Fibroblast of peridontal ligament (primary cell): ENCODE measurements at regions not wholly inside any gene's neighbourhood (a gene's known extent, or its start where the extent isn't known, plus 50 kb on each side); places are given as distances from the start of the nearest gene placed in this dataset.
"Not testable (repeated sequence)": the region's sequence is repeated elsewhere in the genome, so short reads cannot be mapped to it uniquely, and the experiment has no call there.

Source experiments
- DNase-seq: peaks from one replicate; pipeline ENCODE4 v3.0.0-alpha.2; 2010; ENCODE audit errors: extremely low read depth

GRCh38 chr14:105621479-105622328 lies 95.3 kb downstream of the TMEM121 start:
- DNase-seq: not testable (repeated sequence)

DNA sequence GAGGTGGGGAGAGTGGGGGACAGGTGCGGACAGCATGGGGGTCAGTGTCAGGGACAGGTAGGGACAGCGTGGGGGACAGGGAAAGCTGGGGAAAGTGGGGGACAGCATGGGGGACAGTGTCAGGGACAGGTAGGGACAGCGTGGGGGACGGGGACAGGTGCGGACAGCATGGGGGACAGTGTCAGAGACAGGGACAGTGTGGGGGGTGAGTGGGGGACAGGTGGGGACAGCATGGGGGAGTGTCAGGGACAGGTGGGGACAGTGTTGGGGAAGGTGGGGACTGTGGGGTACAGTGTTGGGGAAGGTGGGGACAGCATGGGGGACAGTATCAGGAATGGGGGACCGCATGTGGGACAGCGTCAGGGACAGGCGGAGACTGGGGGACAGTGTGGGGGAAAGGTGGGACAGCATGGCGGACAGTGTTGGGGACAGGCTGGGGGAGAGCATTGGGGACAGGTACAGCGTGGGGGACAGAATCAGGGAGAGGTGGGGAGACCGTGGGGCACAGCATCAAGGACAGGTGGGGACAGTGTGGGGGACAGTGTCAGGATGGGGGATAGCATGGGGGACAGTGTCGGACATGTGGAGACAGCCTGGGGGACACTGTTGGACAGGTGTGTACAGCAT lies 96.1 kb downstream of the TMEM121 start:
- DNase-seq: no peak

DNA sequence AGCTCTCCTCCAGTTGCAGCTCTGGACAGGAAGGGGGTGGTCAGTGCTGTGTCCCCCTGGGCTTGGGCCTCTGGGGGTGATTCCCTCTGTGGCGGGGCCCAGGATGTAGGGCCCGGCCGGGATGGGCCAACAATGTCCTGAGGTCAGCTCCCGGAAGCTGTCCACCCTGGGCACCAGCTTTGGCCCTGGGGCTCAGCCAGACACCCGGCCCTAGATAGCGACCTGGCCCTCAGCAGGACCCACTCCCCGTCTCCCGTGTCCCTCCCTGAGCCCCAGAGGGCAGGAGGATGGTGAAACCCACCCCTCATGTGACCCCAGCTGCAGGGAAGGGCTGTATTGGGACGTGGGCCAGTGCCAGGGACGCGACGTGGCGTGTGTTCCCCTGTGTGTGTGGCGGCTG lies 96.8 kb downstream of the TMEM121 start:
- DNase-seq: not testable (repeated sequence)

DNA sequence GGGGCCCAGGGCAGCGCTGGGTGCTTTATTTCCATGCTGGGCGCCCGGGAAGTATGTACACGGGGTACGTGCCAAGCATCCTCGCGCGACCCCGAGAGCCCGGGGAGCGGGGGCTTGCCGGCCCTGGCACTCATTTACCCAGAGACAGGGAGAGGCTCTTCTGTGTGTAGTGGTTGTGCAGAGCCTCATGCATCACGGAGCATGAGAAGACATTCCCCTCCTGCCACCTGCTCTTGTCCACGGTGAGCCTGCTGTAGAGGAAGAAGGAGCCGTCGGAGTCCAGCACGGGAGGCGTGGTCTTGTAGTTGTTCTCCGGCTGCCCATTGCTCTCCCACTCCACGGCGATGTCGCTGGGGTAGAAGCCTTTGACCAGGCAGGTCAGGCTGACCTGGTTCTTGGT lies 98.0 kb downstream of the TMEM121 start:
- not testable (repeated sequence) for DNase-seq

DNA sequence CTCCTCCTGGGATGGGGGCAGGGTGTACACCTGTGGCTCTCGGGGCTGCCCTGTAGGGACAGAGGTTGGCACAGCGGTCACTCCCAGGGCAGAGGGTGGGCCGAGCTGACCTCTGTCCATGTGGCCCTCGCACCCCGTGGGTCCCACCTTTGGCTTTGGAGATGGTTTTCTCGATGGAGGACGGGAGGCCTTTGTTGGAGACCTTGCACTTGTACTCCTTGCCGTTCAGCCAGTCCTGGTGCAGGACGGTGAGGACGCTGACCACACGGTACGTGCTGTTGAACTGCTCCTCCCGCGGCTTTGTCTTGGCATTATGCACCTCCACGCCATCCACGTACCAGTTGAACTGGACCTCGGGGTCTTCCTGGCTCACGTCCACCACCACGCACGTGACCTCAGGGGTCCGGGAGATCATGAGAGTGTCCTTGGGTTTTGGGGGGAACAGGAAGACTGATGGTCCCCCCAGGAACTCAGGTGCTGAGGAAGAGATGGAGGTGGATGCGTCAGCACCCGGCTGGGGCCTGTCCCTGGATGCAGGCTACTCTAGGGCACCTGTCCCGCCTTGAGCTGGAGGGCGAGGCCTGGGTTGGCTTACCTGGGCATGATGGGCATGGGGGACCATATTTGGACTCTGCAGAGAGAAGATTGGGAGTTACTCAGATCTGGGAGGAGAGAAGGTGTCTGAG lies 98.5 kb downstream of the TMEM121 start:
- DNase-seq: not testable (repeated sequence)

DNA sequence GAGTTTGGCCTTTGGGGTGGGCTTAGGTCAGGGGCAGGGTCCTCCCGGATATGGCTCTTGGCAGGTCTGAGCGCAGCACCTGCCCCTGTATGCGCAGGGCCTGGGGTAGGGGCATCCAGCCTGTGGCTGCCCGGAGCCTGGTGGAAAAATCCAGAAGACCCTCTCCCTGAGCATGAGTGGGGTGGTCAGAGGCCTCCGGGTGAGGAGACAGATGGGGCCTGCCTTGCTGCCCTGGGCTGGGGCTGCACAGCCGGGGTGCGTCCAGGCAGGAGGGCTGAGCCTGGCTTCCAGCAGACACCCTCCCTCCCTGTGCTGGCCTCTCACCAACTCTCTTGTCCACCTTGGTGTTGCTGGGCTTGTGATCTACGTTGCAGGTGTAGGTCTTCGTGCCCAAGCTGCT lies 99.1 kb downstream of the TMEM121 start:
- DNase-seq: not testable (repeated sequence)

GRCh38 chr14:105626111-105626510 lies 99.7 kb downstream of the TMEM121 start:
- not testable (repeated sequence) for DNase-seq

DNA sequence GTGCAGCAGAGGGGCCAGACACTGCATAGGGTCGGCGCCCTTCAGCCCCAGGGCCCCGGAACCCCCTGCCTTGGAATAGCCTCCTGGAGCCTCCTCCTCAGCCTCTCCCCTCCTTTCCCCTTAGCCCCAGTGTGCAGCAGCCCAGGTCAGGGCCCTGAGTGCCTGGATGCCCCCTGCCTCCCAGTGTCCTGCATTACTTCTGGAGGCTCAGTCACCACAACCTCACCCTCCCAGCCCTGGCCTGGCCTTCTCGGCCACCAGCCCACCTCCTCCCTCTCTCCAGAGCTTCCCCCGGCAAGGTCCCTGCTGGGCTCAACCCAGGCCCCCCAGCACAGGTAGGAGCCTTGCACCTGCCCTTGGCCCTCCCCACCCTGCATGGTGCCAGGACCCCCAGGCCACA lies 100.3 kb downstream of the TMEM121 start:
- DNase-seq: not testable (repeated sequence)

GRCh38 chr14:105627287-105627686 lies 100.9 kb downstream of the TMEM121 start:
- not testable (repeated sequence) for DNase-seq

- no peak for DNase-seq
Measured at GRCh38 chr14:105627701-105628100, 101.3 kb downstream of the TMEM121 start.

- not testable (repeated sequence) for DNase-seq
Measured at GRCh38 chr14:105628126-105628525, 101.7 kb downstream of the TMEM121 start.

DNA sequence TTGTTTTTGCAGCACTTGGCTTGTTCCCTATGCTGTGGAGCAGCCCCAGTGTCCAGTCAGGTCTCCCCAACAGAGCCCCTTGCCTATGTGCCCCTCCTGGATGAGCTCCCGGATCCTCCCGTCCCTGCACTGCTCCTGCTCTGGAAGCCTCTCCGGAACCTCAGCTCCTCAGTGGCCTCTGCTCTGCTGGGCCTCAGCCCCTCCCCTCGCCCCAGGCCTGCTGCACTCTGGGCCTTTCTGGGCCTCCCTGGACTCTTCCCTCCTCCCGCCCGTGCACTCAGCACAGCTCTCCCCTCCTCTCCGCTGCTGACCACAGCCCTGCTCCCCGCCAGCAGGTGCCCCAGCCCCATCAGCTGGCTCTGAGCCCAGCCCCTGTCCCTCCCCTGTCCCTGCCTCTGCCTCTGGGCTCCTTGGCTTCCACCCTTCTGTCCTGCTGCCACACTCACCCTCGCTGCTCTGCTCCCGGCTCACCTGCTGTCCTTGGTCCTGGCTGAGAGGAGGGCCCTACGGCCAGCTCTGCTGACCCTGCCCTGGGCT lies 102.2 kb downstream of the TMEM121 start:
- not testable (repeated sequence) for DNase-seq

GRCh38 chr14:105629091-105629885 lies 102.9 kb downstream of the TMEM121 start:
- DNase-seq: not testable (repeated sequence)

DNA sequence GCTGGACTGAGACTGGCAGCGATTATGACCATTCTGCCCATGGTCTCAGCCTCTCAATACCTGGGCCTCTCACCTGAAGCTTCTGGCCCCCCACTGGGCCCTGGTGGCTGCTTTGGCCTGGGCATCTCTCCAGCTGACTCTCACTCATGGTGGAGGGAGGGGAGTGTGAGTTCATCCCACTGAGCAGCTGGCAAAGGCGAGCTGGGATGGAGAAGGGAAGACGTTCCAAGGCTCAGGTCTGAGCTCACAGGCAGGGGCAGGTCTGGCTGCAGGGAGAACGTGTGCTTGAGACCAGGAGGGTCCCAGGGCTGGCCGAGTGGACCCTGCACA lies 103.5 kb downstream of the TMEM121 start:
- no peak for DNase-seq

- DNase-seq: not testable (repeated sequence)
Measured at GRCh38 chr14:105630293-105630934, 104.0 kb downstream of the TMEM121 start.

GRCh38 chr14:105630935-105631779 lies 104.8 kb downstream of the TMEM121 start:
- DNase-seq: not testable (repeated sequence)

GRCh38 chr14:105632010-105632409 lies 105.6 kb downstream of the TMEM121 start:
- no peak for DNase-seq

- not testable (repeated sequence) for DNase-seq
Measured at GRCh38 chr14:105633596-105633995, 107.2 kb downstream of the TMEM121 start.

DNA sequence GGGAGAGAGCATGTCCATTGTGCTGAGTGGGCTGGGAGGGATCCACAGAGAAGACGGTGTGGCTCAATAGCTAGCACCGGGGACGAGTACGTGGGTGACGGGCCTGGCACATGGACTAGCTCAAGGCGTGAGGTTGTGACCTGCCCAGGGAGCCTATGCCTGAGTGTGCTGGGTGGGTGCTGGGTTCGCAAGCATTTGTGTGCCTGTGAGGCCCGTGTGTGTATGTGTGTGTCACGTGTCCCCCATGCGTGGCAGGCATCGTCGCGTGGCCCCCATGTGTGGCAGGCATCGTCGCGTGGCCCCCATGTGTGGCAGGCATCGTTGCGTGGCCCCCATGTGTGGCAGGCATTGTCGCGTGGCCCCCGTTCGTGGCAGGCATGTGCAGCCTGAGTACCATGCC lies 109.2 kb downstream of the TMEM121 start:
- no peak for DNase-seq

DNA sequence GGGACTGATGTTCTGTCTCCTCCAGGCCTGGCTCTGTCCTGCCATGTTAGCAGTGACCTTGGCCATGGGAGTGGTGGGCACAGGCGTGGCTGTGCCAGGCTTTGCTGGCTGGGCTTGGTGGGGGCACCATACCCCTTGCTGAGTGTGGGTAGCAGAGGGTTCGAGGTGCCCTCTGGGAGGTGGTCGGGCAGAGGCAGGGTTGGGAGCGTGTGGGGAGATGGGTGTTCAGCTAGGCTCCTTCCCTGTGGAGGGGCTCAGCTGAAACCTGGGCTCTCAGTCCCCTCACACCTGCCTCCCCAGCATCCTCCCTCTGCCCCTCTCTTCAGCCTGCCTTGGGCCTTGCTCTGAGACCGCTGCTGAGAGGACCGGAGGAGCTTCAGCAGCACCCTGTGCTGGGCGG lies 109.6 kb downstream of the TMEM121 start:
- DNase-seq: not testable (repeated sequence)
